HepG2 (cell line): ENCODE measurements at regions not wholly inside any gene's neighbourhood (a gene's known extent, or its start where the extent isn't known, plus 50 kb on each side); places are given as distances from the start of the nearest gene placed in this dataset.
A peak's percentile ranks its signal among the peaks of the same experiment; 100 is the strongest.

Source experiments
- ATAC-seq: fragments of 200-7000 bp; cut with Tn5 transposase; 3 replicates; pipeline ENCODE4 v1.9.1; 2020; ENCODE audit warnings: mild to moderate bottlenecking, moderate library complexity
- BruUV-seq: library from RNA; stranded (reverse); fragments of 400-500 nt; replicated peaks from 2 replicates; lab custom pipeline; 2021; lab: Mats Ljungman, UMichigan
- CTCF ChIA-PET: fragments of 300-600 bp; formaldehyde crosslinking; extraction: SDS; loops from one replicate; lab custom pipeline; 2021; ENCODE audit warnings: low total read pairs, inconsistent platforms, low intra/inter-chr PET ratio; lab: Yijun Ruan, JAX
- POLR2A ChIA-PET: fragments of 350-600 bp; sonication (Branson Sonifier 250); formaldehyde crosslinking; loops from one replicate; lab custom pipeline; 2020; ENCODE audit warnings: antibody characterized with exemption, inconsistent platforms; lab: Yijun Ruan, JAX
- DNase-seq: peaks from one replicate; pipeline ENCODE4 v3.0.0-alpha.2; 2015; ENCODE audit warnings: low spot score
- FAIRE-seq: peaks from 3 replicates; lab custom pipeline; 2011; peaks lifted over from hg19 to GRCh38; lab: Jason Lieb, UNC
- H2AFZ ChIP-seq: one replicate; pipeline ENCODE4 v1.6.1; 2011; ENCODE audit warnings: low read length, inconsistent platforms
- H3K27ac ChIP-seq: fragments of 300-600 bp; 3 replicates; pipeline ENCODE4 v1.8.0; 2011; ENCODE audit warnings: mixed run types, mild to moderate bottlenecking, mixed read lengths, low read length, inconsistent platforms; ENCODE audit not compliant: insufficient read depth; ENCODE audit errors: extremely low read length
- H3K27me3 ChIP-seq, 2 experiments: fragments of 200-600 bp in 1 of 2; 2 replicates in 1 of 2; 3 replicates in 1 of 2; pipeline versions ENCODE4 v1.6.0 to v1.8.0; 2011; ENCODE audit warnings: low read length in 2 of 2, mild to moderate bottlenecking in 2 of 2, moderate library complexity in 2 of 2, inconsistent platforms in 1 of 2; ENCODE audit not compliant: insufficient read depth in 2 of 2, control insufficient read depth in 1 of 2
- H3K36me3 ChIP-seq, 2 experiments: fragments of 200-600 bp in 1 of 2; replicated peaks in 1 of 2; 2 replicates in 1 of 2; 3 replicates in 1 of 2; pipeline versions ENCODE4 v1.5.1 to v1.8.0; 2011; ENCODE audit warnings: low read length in 2 of 2, inconsistent platforms in 1 of 2; ENCODE audit not compliant: insufficient read depth in 2 of 2, control insufficient read depth in 1 of 2
- H3K4me1 ChIP-seq: 2 replicates; pipeline ENCODE4 v1.5.1; 2012; ENCODE audit warnings: low read length, inconsistent platforms; ENCODE audit not compliant: insufficient read depth
- H3K4me2 ChIP-seq: 2 replicates; pipeline ENCODE4 v1.6.0; 2011; ENCODE audit warnings: low read depth, low read length, inconsistent platforms
- H3K4me3 ChIP-seq, 3 experiments: fragments of 200-600 bp in 1 of 3; sonication (generic), shearing (Covaris generic) in 1 of 3; replicated peaks in 1 of 3; 2 replicates each; pipeline ENCODE4 v1.5.1; 2011 to 2016; ENCODE audit warnings: low read length in 3 of 3, inconsistent platforms in 2 of 3, low read depth in 2 of 3, mild to moderate bottlenecking in 2 of 3, control low read depth in 1 of 3, mixed read lengths in 1 of 3; ENCODE audit not compliant: insufficient read depth in 1 of 3
- H3K79me2 ChIP-seq: one replicate; pipeline ENCODE4 v1.6.1; 2011; ENCODE audit warnings: low read length, inconsistent platforms; ENCODE audit not compliant: insufficient read depth
- H3K9ac ChIP-seq: 2 replicates; pipeline ENCODE4 v1.6.0; 2011; ENCODE audit warnings: mild to moderate bottlenecking, low read depth, low read length, inconsistent platforms; ENCODE audit not compliant: insufficient read depth
- H3K9me3 ChIP-seq: 2 replicates; pipeline ENCODE4 v1.5.1; 2012; ENCODE audit warnings: mild to moderate bottlenecking, low read length
- H4K20me1 ChIP-seq: 2 replicates; pipeline ENCODE4 v1.6.0; 2011; ENCODE audit warnings: inconsistent platforms, mild to moderate bottlenecking, low read length, moderate library complexity; ENCODE audit not compliant: insufficient read depth
- FOXC1 ChIP-seq: sonication (generic); formaldehyde crosslinking; IDR thresholded peaks from 2 replicates; pipeline ENCODE4 v1.8.0; 2022; ENCODE audit warnings: mild to moderate bottlenecking, missing genetic modification reagents, borderline replicate concordance
- GATAD2A ChIP-seq: IDR thresholded peaks from 2 replicates; pipeline ENCODE4 v1.6.1; 2016
- HOXA5 ChIP-seq: sonication (generic); formaldehyde crosslinking; IDR thresholded peaks from 2 replicates; pipeline ENCODE4 v1.4.0; 2020; ENCODE audit warnings: missing genetic modification reagents
- ISL2 ChIP-seq: sonication (generic); formaldehyde crosslinking; IDR thresholded peaks from 2 replicates; pipeline ENCODE4 v1.5.0; 2020; ENCODE audit warnings: missing genetic modification reagents
- KLF13 ChIP-seq: sonication (generic); formaldehyde crosslinking; IDR thresholded peaks from 2 replicates; pipeline ENCODE4 v1.4.0; 2020; ENCODE audit warnings: mild to moderate bottlenecking, missing genetic modification reagents
- RNF2 ChIP-seq: fragments of 450-650 bp; conservative IDR thresholded peaks from 2 replicates; pipeline ENCODE4 v1.6.1; 2016; ENCODE audit warnings: low read depth
- ZEB1 ChIP-seq: IDR thresholded peaks from 2 replicates; pipeline ENCODE4 v1.6.1; 2012; ENCODE audit warnings: mild to moderate bottlenecking, low read depth, inconsistent platforms; ENCODE audit not compliant: insufficient replicate concordance
- ZNF207 ChIP-seq: fragments of 450-650 bp; IDR thresholded peaks from 2 replicates; pipeline ENCODE4 v1.6.1; 2016; ENCODE audit warnings: antibody characterized with exemption, borderline replicate concordance
- ZNF260 ChIP-seq: sonication (generic); formaldehyde crosslinking; IDR thresholded peaks from 2 replicates; pipeline ENCODE4 v1.4.0; 2020; ENCODE audit warnings: missing genetic modification reagents, low read depth, mild to moderate bottlenecking, borderline replicate concordance
- ZNF772 ChIP-seq: sonication (generic); formaldehyde crosslinking; IDR thresholded peaks from 2 replicates; pipeline ENCODE4 v1.5.0; 2020; ENCODE audit warnings: mild to moderate bottlenecking, missing genetic modification reagents
- ZNF891 ChIP-seq: sonication (generic); formaldehyde crosslinking; IDR thresholded peaks from 2 replicates; pipeline ENCODE4 v1.5.0; 2020; ENCODE audit warnings: mild to moderate bottlenecking, missing genetic modification reagents
- WGBS: methylation state at CpG from one replicate; pipeline ENCODE4 v1.1.6; 2017; ENCODE audit warnings: low lambda C conversion rate; 5-methylcytosine and 5-hydroxymethylcytosine counted together
- in situ Hi-C: cut with HindIII; loops from 2 replicates; pipeline ENCODE4 v1.10.0; 2017; ENCODE audit warnings: low pct_unique_long_range_greater_than_20kb; ENCODE audit not compliant: extremely low pct_ligation_motif_present
- intact Hi-C: fragments of 100-400 bp; cut with micrococcal nuclease; formaldehyde crosslinking; loops from one replicate; pipeline ENCODE4 v1.10.0; 2022; ENCODE audit not compliant: unreplicated experiment
- TF ChIP-seq, protein P1 (sequence below): sonication (generic); formaldehyde crosslinking; IDR thresholded peaks from 2 replicates; pipeline ENCODE4 v1.8.1; 2023; ENCODE audit warnings: mild to moderate bottlenecking, moderate library complexity, missing genetic modification reagents
- TF ChIP-seq, protein P2 (sequence below): sonication (generic); formaldehyde crosslinking; IDR thresholded peaks from 2 replicates; pipeline ENCODE4 v1.4.0; 2020; ENCODE audit warnings: mild to moderate bottlenecking, low read depth, missing genetic modification reagents
- TF ChIP-seq, protein P3 (sequence below): sonication (generic); formaldehyde crosslinking; IDR thresholded peaks from 2 replicates; pipeline ENCODE4 v1.4.0; 2020; ENCODE audit warnings: mild to moderate bottlenecking, missing genetic modification reagents
- TF ChIP-seq, protein P4 (sequence below): sonication (generic); formaldehyde crosslinking; IDR thresholded peaks from 2 replicates; pipeline ENCODE4 v1.4.0; 2020; ENCODE audit warnings: mild to moderate bottlenecking, missing genetic modification reagents

DNA sequence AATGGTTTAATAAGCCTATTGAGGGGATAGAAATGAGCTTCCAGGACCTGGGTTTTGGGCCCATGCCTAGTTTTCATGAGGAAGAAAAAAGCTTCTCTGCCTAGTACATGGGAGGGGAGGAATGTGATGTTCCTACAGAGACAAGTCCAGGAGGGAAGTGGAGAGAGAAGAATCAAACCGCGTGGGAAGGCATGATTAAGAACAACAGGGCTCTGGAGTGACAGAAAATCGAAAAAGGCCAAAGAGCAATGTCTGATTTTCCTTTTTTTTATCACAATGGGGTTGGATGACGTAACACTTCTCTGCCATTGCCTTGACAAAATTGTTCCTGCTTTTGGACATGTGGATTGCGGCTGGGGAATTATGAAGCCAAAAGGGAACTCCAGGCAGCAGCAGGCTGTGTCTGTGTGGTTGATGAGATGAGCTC lies 258.6 kb downstream of the CXCL12 start (continued):
- TF ChIP-seq, protein P1, sequence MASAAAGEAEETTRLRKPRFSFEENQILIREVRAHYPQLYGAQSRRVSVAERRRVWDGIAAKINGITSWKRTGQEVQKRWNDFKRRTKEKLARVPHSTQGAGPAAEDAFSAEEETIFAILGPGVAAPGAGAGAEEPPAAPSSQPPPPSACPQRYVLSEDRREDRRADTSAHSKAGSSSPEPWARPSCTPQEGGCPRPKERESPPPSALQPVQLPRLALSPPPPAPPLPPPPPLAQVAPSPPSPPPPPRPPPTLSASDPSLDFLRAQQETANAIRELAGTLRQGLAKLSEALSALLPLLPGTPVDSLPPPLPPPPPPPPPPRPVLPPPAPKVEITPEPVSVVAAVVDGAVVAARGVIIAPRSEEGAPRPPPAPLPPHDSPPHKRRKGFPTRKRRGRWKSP (CRISPR knock-in tag), result no peak
- TF ChIP-seq ZEB1 (no peak), KLF13 (CRISPR knock-in tag) (no peak), GATAD2A (CRISPR knock-in tag) (peak; percentile 34; the same call in 1 of the 2 replicates)

DNA sequence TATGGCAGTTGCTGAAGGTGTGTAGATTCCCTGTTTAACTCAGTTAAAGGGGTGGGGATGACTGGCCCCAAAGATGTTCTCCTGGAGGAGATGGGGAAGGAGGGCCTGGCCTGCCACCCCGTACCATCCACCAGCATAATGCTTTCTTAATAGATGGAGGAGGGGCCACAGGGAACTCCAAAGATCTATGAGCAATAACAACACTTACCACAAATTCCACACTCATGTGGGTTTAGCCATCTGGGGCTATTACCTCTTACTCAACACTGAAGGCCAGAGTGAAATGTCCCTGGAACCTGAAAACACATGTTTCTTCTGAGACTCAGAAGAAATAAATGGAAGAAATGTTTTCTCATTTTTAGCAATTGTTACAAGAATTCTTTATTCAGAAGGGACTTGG lies 259.0 kb downstream of the CXCL12 start:
- Histone ChIP-seq H3K4me2 (no peak overlapping the region), H3K79me2 (no peaks in the 10 kb centered on the region), H3K27ac (no peak overlapping the region), H3K9me3 (no peaks in the 10 kb centered on the region), H4K20me1 (no peaks in the 10 kb centered on the region), H3K27me3 (peaks cover 0 to 10% of the 10 kb centered on the region in 2 experiments; a peak in 1 of 5 replicates), H3K4me1 (peaks cover 10% of the 10 kb centered on the region; the same call in 1 of the 2 replicates), H3K9ac (no peak overlapping the region), H2AFZ (no peak overlapping the region), H3K36me3 (no peaks in the 10 kb centered on the region), H3K4me3 (no peak overlapping the region)
- POLR2A ChIA-PET, result no interaction called here
- ATAC-seq, result no peak
- no peak for FAIRE-seq
- in situ Hi-C loops, result no loop called here
- CTCF ChIA-PET, result no interaction called here
- intact Hi-C loops, result no loop called here
- 0% methylated on average over 1 of the region's 1 CpG for WGBS
- no TSS peak for BruUV-seq
- DNase-seq, result no peak
- TF ChIP-seq, protein P2, sequence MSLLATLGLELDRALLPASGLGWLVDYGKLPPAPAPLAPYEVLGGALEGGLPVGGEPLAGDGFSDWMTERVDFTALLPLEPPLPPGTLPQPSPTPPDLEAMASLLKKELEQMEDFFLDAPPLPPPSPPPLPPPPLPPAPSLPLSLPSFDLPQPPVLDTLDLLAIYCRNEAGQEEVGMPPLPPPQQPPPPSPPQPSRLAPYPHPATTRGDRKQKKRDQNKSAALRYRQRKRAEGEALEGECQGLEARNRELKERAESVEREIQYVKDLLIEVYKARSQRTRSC (CRISPR knock-in tag), result no peak
- TF ChIP-seq ZNF207 (no peak), ZNF772 (CRISPR knock-in tag) (no peak), FOXC1 (no peak), HOXA5 (CRISPR knock-in tag) (no peak), RNF2 (no peak), ISL2 (no peak), ZNF260 (CRISPR knock-in tag) (no peak), ZNF891 (no peak)
- TF ChIP-seq, protein P3, sequence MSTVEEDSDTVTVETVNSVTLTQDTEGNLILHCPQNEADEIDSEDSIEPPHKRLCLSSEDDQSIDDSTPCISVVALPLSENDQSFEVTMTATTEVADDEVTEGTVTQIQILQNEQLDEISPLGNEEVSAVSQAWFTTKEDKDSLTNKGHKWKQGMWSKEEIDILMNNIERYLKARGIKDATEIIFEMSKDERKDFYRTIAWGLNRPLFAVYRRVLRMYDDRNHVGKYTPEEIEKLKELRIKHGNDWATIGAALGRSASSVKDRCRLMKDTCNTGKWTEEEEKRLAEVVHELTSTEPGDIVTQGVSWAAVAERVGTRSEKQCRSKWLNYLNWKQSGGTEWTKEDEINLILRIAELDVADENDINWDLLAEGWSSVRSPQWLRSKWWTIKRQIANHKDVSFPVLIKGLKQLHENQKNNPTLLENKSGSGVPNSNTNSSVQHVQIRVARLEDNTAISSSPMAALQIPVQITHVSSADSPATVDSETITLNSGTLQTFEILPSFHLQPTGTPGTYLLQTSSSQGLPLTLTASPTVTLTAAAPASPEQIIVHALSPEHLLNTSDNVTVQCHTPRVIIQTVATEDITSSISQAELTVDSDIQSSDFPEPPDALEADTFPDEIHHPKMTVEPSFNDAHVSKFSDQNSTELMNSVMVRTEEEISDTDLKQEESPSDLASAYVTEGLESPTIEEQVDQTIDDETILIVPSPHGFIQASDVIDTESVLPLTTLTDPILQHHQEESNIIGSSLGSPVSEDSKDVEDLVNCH (CRISPR knock-in tag), result no peak
- TF ChIP-seq, protein P4, sequence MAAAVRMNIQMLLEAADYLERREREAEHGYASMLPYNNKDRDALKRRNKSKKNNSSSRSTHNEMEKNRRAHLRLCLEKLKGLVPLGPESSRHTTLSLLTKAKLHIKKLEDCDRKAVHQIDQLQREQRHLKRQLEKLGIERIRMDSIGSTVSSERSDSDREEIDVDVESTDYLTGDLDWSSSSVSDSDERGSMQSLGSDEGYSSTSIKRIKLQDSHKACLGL (CRISPR knock-in tag), result no peak
